Activated CD4-positive, alpha-beta T cell treated with anti-CD3 and anti-CD28 coated beads for 24 hours (primary cell): ENCODE measurements at regions not wholly inside any gene's neighbourhood (a gene's known extent, or its start where the extent isn't known, plus 50 kb on each side); places are given as distances from the start of the nearest gene placed in this dataset.
"Not testable (repeated sequence)": the region's sequence is repeated elsewhere in the genome, so short reads cannot be mapped to it uniquely, and the experiment has no call there.

Experiments used
- DNase-seq, 2 donors: peaks; one replicate each; pipeline ENCODE4 v3.0.0-alpha.2; 2020; ENCODE audit warnings: low read depth in 2 of 2

DNA sequence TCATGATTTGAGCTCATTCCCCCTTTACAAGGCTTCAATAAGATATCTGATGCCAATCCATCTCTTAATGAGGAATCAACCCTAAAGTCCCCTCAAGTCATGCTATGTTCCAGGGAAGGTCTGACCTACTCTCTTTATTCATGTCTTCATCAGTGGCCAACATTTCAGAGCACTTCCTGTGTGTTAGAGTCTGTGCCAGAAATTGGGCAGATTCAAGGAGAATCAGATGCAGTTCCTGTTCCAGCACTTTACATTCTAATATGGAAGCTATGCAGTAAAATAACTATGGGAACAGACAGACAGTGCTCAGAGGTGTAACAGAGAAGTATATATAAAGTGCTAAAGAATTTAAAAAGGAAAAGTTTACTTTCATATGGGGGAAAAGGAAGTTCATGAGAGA lies 193.4 kb upstream of the NR4A3 start:
- no peak for DNase-seq

DNA sequence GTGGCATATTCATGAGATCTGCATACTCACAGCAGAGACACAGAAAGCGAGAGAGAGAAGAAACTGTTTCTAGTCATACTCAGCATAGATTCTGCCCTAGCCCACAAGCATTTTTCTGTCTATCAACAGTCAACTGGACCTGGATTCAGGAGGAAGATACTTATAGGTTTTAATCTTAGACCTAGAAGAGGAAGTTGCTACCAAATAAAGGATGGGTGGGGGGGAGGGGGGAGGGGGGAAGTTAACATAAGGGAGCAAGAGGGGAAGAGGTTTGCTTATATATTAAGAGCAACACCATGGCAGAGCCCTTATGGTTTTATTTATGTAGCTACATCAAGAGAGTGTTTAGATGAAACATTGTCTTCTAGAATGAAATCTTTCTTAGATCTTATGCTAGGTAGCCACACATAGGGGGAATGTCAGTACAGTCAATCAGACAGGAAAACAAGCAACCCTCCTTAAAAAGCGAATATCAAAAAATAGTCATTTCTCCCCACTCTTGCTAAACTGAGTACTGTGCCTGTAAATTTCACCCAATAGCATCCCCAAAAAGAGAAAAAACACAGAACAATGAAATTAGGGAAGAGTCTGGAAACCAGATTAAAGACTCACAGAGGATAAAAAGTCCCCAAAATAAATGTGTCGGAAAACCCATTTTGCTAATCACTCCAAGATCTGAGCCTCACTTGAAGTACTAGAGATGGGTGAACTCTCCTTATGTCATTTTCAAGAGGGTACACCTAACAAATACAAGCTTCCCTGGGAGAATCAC lies 192.7 kb upstream of the NR4A3 start:
- no peak for DNase-seq

DNA sequence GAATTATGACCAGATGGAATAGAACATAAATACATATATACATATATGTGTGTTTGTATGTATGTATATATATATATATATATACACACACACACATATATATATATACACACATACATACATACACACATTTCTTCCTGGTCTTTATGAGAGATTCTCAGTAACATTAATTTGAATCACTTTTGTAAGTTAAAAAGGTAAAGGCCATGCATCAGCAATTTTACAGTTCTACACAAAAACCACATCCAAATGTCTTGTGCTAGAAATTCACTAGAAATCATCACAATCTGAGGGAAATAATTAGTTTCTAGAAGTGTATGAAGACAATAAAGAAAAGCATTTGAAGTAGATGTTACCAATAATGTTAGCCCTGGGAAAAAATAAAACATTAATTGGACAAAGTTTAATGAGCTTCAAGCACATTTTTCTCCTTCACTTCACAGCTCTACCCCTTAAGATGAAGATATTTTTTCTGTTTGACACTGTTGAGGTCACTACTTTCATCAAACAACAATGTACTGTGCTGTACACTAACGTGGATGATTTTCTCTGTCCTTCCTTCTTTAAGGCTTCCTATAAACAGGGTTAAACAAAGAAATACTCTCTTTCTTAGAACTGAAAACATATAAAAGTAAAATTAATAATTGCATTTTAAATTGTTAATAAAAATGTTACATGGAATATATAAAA lies 189.2 kb upstream of the NR4A3 start:
- DNase-seq, result no peak

DNA sequence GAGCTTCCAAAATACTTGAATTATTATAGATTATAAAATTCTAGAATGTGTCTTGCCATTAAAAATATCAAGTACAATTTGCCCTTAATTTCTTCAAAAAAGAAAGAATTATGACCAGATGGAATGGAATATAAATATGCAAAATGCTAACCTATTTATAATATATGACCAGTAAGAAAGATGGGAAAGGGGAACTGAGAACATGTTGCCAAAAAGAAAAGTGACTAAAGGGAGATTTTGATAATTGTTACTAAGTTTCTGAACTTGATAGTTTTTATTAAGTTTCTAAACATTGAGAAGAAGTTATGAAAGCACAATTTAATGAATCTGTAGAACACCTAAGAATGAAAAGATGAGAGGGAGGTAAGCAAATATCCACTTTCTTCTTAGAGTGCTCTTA lies 188.4 kb upstream of the NR4A3 start:
- no peak for DNase-seq

DNA sequence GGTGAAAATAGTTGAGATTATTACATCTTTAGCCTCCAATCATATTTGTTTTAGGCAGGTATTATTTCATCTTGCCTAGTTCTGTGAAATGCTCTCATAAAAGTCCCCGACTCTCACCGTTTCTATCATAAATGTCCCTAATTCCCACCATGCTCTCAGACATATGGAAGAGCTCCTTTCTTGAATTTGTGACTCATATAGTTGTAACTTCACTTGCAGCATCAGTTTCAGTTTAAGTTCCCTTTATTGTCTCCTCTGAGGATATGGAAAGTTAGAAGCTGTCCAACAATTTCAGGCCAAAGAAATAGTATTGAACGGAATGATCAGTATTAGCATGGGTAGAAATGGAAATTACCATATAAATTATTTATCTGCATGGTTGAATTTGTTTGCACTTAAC lies 187.5 kb upstream of the NR4A3 start:
- DNase-seq, result no peak

DNA sequence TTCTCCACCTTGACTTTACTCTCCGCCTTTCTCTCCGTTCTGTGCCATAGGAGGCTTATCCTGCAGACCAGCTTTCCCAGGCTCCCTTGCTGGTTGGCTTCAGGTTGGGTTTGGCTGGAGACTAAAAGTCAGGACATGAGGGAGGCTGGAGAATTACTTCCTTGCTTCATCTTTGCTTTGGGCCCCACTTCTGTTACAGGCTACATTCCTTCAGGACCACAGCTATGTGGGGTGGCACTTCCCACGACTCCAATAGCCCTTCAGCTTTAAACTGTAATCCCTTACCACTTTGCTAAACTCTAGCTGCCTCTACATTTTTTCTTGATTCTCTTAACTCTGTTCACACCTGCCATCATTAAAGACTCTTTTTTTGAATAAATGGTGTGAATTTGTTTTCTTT lies 186.7 kb upstream of the NR4A3 start:
- no peak for DNase-seq

DNA sequence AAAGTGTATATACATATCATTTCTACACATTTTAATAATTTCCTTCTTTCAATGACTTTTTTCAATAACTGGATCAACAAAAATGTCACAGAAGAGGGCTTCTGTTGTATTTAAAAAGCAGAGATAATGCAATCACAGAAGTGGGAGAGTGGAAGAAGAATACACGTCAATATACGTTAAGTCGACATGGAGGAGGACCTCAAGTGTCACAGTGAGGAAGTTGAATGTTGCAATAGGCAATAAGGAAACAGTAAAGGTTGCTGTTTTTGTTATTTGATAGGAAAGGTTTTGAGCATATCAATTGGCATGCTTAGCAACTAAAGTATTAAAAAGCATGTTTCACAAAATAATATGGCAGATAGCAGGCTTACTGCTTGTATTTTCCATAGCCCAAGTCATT lies 184.0 kb upstream of the NR4A3 start:
- DNase-seq, result no peak

DNA sequence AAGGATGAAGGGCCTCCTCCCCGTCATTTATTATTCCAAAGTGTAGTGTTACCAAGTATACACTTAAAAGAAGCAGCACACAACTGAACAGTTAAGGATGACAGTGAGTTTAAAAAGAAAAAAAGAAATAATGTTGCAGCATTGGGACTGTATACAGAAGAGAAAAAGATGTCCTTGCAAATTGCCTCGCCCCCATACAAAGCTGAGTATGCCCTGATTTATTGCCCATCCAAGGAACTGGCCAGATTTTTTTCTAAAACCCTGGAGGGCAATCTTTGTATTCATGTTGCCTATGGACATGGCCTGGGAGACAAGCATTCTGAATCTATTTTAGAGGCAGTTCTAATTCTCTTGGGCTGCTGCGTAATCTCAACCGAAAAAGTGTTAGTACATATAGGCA lies 182.7 kb upstream of the NR4A3 start:
- no peak for DNase-seq

DNA sequence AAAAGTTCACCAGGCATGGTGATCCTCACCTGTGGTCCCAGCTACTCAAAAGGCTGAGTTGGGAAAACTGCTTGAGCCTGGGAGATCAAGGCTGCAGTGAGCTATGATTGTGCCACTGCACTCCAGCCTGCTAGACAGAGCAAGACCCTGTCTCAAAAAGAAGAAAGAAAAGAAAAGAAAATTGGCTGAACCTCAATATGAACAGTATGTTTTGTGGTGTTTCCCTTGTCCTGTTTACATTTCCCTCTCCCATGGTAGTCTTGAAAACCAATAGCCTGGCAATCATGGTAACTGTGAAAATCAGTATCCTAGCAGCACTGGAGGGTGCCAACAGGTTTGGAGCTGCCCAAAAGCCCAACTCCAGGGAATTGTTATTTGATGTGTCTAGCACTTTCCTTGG lies 174.1 kb upstream of the NR4A3 start:
- no peak for DNase-seq

DNA sequence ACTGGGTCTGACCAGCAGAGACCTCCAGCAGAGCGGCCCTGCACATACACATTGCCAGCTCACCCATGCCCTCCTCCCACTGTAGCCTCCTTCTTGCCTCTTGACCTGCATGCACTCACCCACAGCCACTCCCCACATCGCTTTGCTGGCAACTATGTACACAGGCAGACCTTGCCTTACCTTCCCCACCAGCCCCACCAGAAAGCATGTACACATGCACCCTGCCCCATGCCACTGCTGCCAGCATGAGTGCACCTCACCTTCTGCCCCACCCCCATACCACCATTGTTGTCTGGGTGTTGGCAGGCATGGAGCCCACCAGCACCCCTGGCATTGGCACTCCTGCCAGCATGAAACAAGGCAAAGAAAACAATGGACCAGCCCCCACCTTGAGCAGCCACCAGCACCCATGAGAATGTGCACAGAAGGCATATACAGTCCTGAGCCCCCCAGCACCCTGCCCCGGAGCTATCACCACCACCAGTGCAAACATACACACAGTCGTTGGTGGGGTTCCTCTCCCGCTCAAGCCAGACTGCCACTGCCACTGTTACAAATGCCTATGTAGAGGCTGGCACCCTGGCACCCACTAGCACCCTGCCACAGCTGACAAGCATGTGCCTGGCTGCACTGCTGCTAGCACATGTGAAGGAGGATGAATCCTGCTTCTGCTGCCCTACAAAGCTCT lies 171.4 kb upstream of the NR4A3 start:
- no peak for DNase-seq

DNA sequence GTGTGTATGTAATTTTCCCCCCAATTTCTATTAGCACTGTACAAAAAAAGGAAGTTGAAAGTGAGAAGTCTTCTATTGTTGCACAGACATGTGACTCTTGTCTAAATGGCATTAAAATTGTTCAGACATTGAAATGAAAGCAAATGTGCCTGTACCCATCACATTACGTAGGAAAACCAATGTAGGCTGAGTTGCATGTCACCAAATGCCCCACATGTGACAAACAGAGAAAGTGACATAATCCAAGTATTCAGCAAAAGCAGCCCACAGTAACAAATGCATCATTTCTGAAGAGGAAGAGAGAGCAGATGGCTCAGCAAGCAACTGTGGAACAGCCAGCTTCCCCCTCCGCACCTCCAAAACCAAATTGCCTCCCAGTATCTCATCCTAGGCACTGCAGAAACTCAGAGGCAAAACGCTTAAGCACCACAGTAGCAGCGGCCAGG lies 161.5 kb upstream of the NR4A3 start:
- DNase-seq, result no peak

DNA sequence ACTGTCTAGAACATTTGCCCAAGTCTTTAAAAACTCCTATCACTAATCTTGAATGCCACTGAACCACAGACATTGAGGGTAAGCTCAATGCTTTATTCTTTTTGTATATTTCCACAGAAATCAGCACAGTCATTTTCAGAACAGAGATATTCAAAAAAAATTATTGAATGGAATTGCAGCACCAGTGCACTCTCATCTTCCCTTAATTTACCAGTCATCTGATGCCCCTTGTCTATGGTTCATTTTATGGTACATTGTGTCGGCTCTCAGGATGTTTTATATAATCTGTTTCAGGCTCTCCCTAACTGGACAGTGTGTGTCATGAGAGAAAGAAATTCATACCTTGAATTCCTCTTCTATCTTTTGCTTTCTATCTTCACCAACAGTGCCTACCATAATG lies 158.4 kb upstream of the NR4A3 start:
- no peak for DNase-seq

DNA sequence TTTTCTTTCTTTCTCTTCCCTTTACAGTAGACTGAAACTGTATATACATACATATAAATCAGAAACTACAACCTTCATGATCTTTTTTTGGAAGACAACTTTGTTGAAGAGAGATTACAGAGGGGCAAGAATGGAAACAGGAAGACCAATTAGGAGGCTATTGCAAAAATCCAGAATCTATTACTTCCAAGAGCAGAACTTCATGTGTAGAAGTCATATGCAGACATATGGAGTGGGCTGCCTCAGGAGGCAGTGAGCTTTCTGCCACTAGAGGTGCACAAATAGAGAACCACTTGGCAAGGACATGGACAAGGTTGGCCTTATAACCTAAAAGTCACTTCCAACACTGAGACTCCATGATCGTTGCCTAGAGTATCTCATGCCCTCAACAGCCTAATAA lies 157.8 kb upstream of the NR4A3 start:
- no peak for DNase-seq

DNA sequence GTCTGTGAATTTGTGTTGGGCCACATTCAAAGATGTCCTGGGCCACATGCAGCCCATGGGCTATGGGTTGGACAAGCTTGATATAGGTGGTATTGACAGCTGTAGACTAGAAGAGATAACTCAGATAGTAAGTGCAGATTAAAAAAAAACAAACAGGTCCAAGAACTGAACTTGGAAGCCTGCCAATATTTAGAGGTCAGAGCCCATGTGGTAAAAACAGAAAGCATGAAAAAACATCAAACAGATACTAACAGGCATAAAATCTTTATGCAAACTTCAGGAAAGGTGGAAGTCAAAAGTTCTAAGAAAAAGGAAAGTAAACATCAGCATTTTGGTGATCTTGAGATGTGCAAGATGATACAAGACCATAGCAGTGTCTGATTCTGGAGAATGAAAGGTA lies 155.1 kb upstream of the NR4A3 start:
- no peak for DNase-seq

DNA sequence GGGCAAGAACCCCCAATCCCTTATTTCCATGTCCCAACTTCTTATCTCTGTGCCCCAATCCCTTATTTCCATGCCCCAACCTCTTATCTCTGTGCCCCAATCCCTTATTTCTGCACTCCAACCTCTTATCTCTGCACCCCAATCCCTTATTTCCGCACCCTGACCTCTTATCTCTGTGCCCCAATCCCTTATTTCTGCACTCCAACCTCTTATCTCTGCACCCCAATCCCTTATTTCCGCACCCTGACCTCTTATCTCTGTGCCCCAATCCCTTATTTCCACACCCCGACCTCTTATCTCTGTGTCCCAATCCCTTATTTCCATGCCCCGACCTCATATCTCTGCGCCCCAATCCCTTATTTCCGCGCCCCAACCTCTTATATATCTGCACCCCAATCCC lies 150.8 kb upstream of the NR4A3 start:
- DNase-seq, result not testable (repeated sequence)

DNA sequence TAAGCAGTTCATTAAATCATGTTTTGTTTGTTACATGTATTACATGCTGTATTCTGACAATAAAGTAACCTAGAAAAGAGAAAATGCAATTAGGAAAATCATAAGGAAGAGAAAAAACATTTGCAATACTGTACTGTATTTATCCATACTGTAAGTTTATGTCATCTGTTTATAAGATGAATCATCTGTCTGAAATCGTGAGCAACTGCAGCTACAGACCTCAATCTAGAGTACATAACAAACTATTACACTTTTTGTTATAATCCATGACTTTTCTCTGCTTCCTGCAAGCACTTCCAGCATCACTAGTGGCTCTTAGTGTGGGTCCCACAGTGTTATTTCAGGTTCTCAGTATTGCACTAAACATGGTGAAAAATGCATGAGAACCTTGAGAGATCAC lies 144.4 kb upstream of the NR4A3 start:
- no peak for DNase-seq

DNA sequence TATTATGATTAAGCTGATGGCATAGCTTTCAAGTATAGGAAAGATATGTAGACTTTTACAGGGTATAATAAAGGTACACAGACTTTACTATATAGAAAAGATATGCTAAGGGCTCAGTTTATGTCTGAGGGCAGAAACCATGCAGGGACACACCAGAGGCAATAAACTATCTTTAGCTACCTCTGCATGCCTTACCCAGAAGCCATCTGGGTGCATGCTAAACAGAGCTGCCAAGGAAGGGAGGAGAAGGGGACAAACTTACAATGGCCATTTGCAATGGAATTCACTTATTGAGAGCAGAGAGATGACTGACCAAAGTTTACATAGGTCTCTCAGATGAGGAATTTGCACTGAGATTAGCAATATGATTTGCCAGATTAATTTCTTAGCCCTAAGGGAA lies 143.1 kb upstream of the NR4A3 start:
- DNase-seq, result no peak

DNA sequence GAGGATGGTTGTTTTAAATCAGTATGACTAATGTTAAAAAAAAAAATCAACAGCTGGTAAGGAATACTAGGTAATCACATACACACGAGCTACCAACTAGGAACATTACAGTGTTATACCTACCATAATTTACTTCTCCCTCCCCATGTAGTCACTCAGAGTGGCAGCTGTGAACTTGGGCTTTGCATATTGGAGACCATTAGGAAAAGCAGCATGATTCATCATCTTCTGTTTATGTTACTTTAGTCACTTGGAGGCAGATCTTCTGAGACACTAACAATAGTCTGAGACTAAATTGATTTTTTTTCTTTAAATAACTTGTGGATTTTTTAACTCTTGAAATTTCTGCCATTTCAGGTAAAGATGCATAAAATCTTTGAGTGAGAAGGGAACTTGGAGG lies 141.5 kb upstream of the NR4A3 start:
- DNase-seq, result no peak

DNA sequence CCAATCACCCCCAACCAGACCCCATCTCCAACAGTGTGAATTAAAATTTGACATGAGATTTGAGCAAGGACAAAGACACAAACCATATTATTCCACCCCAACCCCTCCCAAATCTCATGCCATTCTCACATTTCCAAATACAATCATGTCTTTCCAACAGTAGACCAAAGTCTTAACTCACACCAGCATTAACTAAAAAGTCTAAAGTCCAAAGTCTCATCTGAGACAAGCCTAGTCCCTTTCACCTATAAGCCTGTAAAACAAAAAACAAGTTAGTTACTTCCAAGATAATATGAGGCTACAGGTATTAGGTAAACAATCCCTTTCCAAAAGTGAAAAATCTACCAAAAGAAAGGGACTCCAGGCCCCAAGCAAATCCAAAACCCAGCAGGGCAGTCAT lies 140.6 kb upstream of the NR4A3 start:
- no peak for DNase-seq

DNA sequence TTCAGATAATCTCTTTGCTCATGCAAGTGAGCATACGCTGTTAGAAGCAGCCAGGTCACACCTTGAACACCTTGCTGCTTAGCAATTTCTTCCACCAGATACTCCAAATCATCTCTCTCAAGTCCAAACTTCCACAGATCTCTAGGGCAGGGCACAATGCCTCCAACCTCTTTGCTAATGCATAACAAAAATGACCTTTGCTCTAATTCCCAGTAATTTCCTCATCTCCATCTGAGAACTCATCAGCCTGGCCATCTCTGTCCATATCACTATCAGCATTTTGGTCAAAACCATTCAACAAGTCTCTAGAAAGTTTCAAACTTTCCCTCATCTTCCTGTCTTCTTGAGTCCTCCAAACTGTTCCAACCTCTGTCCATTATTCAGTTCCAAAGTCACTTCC lies 139.3 kb upstream of the NR4A3 start:
- no peak for DNase-seq

DNA sequence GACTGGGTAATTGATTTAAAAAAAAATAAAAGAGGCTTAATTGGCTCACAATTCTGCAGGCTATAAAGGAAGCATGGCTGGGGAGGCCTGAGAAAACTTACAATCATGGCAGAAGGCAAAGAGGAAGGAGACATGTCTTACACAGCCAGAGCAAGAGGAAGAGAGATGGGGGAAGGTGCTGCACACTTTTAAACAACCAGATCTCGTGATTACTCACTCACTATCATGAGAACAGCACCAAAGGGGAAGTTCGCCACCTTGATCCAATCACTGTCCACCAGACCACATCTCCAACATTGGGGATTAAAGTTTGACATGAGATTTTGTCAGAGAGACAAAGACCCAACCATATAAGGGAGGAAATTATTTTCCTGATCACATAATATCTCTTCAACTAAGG lies 138.8 kb upstream of the NR4A3 start:
- DNase-seq, result no peak

DNA sequence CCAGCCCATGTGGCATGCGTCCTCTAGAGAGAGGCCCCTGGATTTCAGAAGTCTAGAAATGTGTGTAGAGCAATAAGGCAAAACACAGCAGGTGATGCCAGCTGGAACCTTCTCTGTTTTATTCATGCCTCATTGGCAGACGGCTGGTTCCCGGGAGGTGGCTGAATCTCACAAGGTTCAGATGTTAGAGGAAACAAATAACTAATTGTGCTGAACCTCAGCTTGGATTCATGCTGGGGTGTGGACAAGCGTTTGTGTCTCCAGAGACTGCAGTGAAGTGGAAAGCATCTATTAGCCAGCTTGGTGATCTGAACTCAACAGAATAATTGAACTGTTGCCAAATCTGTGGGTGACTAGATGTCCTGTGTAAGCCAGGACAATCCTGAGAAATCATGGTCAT lies 131.1 kb upstream of the NR4A3 start:
- DNase-seq, result no peak

DNA sequence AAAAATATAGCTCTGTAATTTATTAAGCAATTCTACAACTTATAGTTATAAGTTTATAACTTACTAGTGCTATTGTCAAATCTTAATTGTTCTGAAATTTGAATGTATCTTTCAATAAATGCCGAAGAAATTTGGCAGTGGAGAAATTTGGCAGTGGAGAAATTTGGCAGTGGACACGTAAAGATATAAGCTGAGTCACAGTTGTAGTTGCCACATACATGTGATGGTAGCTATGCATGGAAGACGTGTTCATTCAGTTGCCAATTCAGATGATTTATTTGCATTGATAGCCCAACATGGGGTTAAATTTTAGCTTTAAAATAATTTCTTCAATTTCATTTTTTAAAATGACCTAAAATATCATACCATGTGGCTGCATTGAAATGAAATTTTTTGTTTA lies 127.8 kb upstream of the NR4A3 start:
- no peak for DNase-seq
